ENCODE measurements at regions not wholly inside any gene's neighbourhood (a gene's known extent, or its start where the extent isn't known, plus 50 kb on each side); places are given as distances from the start of the nearest gene placed in this dataset.

DNA sequence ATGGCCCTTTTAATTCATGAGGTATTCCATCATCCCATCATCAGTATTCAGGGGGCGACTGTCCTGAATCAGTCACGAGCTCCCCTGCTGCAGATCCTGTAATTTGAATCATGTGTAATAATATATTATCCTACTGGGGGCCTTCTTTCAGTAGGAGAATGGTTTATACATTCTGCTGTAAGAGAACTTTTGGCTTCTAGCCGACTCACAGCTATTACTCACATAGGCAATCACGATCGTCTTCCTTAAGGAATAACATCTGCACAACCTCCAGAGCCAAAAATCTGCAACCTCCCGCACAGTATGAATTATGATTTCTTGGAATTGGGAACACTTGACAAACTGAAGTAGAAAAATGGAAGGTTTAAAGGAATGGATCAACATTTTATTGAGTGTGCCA is 343.0 kb downstream of the USP25 start:
- intact Hi-C loops (cut with DNase I) = loop anchor here in 1 of 10 donors (10.0 kb wide), 1 partner anchor 58 kb away; no protein-coding TSS in a partner anchor
- Histone ChIP-seq H3K36me3 (no peaks in the 10 kb centered on the region), H3K27ac (no peak overlapping the region), H3K9me3 (no peaks in the 10 kb centered on the region), H3K27me3 (no peaks in the 10 kb centered on the region), H3K4me1 (no peaks in the 10 kb centered on the region), H3K4me3 (no peak overlapping the region)
- TF ChIP-seq, protein P1, sequence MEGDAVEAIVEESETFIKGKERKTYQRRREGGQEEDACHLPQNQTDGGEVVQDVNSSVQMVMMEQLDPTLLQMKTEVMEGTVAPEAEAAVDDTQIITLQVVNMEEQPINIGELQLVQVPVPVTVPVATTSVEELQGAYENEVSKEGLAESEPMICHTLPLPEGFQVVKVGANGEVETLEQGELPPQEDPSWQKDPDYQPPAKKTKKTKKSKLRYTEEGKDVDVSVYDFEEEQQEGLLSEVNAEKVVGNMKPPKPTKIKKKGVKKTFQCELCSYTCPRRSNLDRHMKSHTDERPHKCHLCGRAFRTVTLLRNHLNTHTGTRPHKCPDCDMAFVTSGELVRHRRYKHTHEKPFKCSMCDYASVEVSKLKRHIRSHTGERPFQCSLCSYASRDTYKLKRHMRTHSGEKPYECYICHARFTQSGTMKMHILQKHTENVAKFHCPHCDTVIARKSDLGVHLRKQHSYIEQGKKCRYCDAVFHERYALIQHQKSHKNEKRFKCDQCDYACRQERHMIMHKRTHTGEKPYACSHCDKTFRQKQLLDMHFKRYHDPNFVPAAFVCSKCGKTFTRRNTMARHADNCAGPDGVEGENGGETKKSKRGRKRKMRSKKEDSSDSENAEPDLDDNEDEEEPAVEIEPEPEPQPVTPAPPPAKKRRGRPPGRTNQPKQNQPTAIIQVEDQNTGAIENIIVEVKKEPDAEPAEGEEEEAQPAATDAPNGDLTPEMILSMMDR (IDR thresholded peaks at IDR 0.05) = no peak
- WGBS, 2 donors = 58% methylated on average over 6 of the region's 6 CpGs
- no peak for DNase-seq
- ATAC-seq = no peak

DNA sequence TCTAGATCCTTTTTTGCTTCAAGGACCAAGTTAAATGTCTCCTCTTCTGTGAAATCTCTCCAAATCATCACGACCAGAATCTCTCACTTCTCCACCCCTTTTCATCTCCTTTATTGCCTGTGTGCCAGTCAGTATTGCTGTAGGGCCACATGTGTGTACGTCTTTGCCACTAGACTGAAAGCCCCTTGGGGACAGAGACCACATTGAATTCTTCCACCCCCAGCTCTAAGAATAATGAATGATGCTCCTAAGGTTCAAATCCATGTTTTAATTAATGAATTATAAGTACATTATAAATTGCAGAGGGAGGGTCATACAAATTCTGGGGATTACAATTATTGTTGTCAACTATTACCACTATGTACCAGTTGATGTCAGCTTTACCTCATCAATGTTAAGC is 343.8 kb downstream of the USP25 start:
- Histone ChIP-seq H3K27ac (no peak overlapping the region), H3K9me3 (no peaks in the 10 kb centered on the region), H3K36me3 (no peaks in the 10 kb centered on the region), H3K27me3 (no peaks in the 10 kb centered on the region), H3K4me1 (no peaks in the 10 kb centered on the region), H3K4me3 (no peak overlapping the region)
- no peak for ATAC-seq
- WGBS, 2 donors = 50 to 61% methylated on average over 2 of the region's 2 CpGs
- intact Hi-C loops (cut with DNase I) = loop anchor here in 1 of 10 donors (10.0 kb wide), 1 partner anchor 59 kb away; no protein-coding TSS in a partner anchor
- TF ChIP-seq, protein P1 (IDR thresholded peaks at IDR 0.05) = no peak
- DNase-seq = no peak

DNA sequence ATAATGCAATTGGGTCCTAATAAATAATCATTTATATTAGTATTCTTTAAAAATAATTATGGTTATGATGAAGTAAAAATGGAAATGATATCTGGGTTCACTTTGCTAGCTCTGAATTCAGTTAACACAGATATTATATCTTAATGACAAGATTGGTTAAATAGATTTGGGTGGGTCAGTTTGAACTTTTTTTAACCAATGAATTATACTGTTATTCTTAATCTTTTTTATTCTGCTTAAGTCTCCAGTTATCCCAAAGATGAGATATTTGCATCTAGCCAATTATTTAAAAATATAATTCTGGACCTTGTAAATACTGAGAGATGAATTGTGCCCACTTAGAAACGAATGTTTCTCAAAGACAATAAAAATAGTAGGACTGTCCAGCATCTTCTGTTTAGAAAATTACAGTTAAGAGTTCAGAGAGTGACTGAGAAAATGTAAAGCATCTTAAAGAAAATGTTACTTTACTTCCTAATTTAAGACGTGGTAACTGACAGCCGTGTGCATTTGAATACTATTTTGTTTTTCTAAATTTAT is 345.2 kb downstream of the USP25 start:
- Histone ChIP-seq H3K36me3 (no peaks in the 10 kb centered on the region), H3K9me3 (no peaks in the 10 kb centered on the region), H3K4me3 (no peak overlapping the region), H3K27ac (no peak overlapping the region), H3K27me3 (no peaks in the 10 kb centered on the region), H3K4me1 (no peaks in the 10 kb centered on the region)
- no peak for ATAC-seq
- 84 to 85% methylated on average over 3 of the region's 3 CpGs for WGBS, 2 donors
- no peak for DNase-seq
- TF ChIP-seq, protein P1 (IDR thresholded peaks at IDR 0.05) = no peak
- intact Hi-C loops (cut with DNase I) = loop anchor here in 2 of 10 donors (1.0 to 10.0 kb wide), 2 partner anchors 60 to 248 kb away; no protein-coding TSS in a partner anchor

DNA sequence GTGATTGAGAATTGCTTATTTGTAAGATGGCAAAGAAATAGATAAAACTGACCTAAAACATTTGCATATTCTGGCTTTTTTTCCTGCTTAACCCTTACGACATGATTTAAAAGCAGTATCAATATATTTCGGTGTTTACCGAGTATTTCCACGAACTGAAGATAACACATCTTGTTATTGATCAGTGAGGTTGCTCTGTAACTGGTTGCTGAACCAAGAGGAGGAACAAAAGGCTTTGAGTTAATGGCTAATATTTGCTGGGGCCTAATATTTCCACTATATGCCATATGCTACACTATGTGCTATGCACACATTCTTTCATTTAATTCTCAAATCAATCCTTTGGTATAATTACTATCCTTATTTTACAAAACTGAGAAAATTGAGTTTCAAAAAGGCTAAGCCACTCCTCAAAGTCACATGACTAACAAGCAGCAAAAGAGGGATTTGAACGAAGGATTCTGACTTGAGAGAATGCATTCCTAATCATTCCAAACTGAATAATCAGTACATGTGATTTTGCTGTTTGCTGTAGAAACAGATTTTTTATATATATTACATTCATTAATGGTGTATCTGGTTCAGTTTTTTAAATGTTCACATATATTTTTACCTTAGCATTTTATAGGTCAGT is 346.0 kb downstream of the USP25 start:
- no peak overlapping the region for H3K4me3 ChIP-seq
- DNase-seq = no peak
- no peak for ATAC-seq
- H3K27ac ChIP-seq = no peak overlapping the region
- no peaks in the 10 kb centered on the region for H3K27me3 ChIP-seq
- WGBS, 2 donors = 90 to 94% methylated on average over 5 of the region's 5 CpGs
- TF ChIP-seq, protein P1 (IDR thresholded peaks at IDR 0.05) = no peak
- intact Hi-C loops (cut with DNase I) = loop anchor here in 2 of 10 donors (1.0 to 10.0 kb wide), 2 partner anchors 61 to 248 kb away; no protein-coding TSS in a partner anchor
- no peaks in the 10 kb centered on the region for H3K36me3 ChIP-seq
- H3K4me1 ChIP-seq = no peaks in the 10 kb centered on the region
- H3K9me3 ChIP-seq = no peaks in the 10 kb centered on the region
